IPS-15b (cell line): ENCODE measurements at regions not wholly inside any gene's neighbourhood (a gene's known extent, or its start where the extent isn't known, plus 50 kb on each side); places are given as distances from the start of the nearest gene placed in this dataset.
"Not testable (repeated sequence)": the region's sequence is repeated elsewhere in the genome, so short reads cannot be mapped to it uniquely, and the experiment has no call there.

Source experiments
- H3K27me3 ChIP-seq: one replicate; pipeline ENCODE4 v1.6.1; 2013; ENCODE audit warnings: low read length; ENCODE audit not compliant: control insufficient read depth, insufficient read depth
- H3K36me3 ChIP-seq: one replicate; pipeline ENCODE4 v1.6.1; 2013; ENCODE audit warnings: low read length; ENCODE audit not compliant: control insufficient read depth, insufficient read depth
- H3K4me1 ChIP-seq: one replicate; pipeline ENCODE4 v1.6.1; 2013; ENCODE audit warnings: mild to moderate bottlenecking, low read length; ENCODE audit not compliant: control insufficient read depth, insufficient read depth
- H3K4me3 ChIP-seq: one replicate; pipeline ENCODE4 v1.5.1; 2013; ENCODE audit warnings: low read depth, low read length
- H3K9ac ChIP-seq: one replicate; pipeline ENCODE4 v1.6.1; 2013; ENCODE audit warnings: low read depth, mild to moderate bottlenecking, low read length
- H3K9me3 ChIP-seq: one replicate; pipeline ENCODE4 v1.6.1; 2013; ENCODE audit warnings: mild to moderate bottlenecking, low read length; ENCODE audit not compliant: control insufficient read depth, insufficient read depth

- H3K27me3 ChIP-seq: no peaks in the 10 kb centered on the region
- no peaks in the 10 kb centered on the region for H3K4me1 ChIP-seq
- no peaks in the 10 kb centered on the region for H3K36me3 ChIP-seq
- no peak overlapping the region for H3K4me3 ChIP-seq
- H3K9ac ChIP-seq: no peak overlapping the region
- no peaks in the 10 kb centered on the region for H3K9me3 ChIP-seq
Observed at GRCh38 chr10:8661886-8662285, 607.4 kb downstream of the GATA3 start.

- Histone ChIP-seq H3K27me3 (no peaks in the 10 kb centered on the region), H3K4me1 (no peaks in the 10 kb centered on the region), H3K4me3 (no peak overlapping the region), H3K9ac (no peak overlapping the region), H3K9me3 (peaks cover 3% of the 10 kb centered on the region), H3K36me3 (no peaks in the 10 kb centered on the region)
Observed at GRCh38 chr10:8663131-8663530, 608.6 kb downstream of the GATA3 start.

- Histone ChIP-seq H3K4me3 (no peak overlapping the region), H3K36me3 (no peaks in the 10 kb centered on the region), H3K9ac (no peak overlapping the region), H3K27me3 (no peaks in the 10 kb centered on the region), H3K9me3 (peaks cover 3% of the 10 kb centered on the region), H3K4me1 (no peaks in the 10 kb centered on the region)
Observed at GRCh38 chr10:8665322-8665721, 610.8 kb downstream of the GATA3 start.

GRCh38 chr10:8670461-8670860, 616.0 kb downstream of the GATA3 start:
- Histone ChIP-seq H3K9me3 (peaks cover 3% of the 10 kb centered on the region), H3K4me3 (no peak overlapping the region), H3K9ac (no peak overlapping the region), H3K27me3 (no peaks in the 10 kb centered on the region), H3K4me1 (no peaks in the 10 kb centered on the region), H3K36me3 (no peaks in the 10 kb centered on the region)

GRCh38 chr10:8674230-8674629, 619.7 kb downstream of the GATA3 start:
- H3K4me3 ChIP-seq: no peak overlapping the region
- no peaks in the 10 kb centered on the region for H3K4me1 ChIP-seq
- no peaks in the 10 kb centered on the region for H3K9me3 ChIP-seq
- H3K36me3 ChIP-seq: no peaks in the 10 kb centered on the region
- no peak overlapping the region for H3K9ac ChIP-seq
- no peaks in the 10 kb centered on the region for H3K27me3 ChIP-seq

- H3K9me3 ChIP-seq: no peaks in the 10 kb centered on the region
- no peaks in the 10 kb centered on the region for H3K4me1 ChIP-seq
- no peak overlapping the region for H3K9ac ChIP-seq
- no peaks in the 10 kb centered on the region for H3K36me3 ChIP-seq
- H3K27me3 ChIP-seq: no peaks in the 10 kb centered on the region
- H3K4me3 ChIP-seq: no peak overlapping the region
Observed at GRCh38 chr10:8677642-8678041, 623.2 kb downstream of the GATA3 start.

- not testable (repeated sequence) for H3K36me3 ChIP-seq, H3K4me3 ChIP-seq
Observed at GRCh38 chr10:8684916-8685315, 630.4 kb downstream of the GATA3 start.

GRCh38 chr10:8688881-8689280, 634.4 kb downstream of the GATA3 start:
- H3K9me3 ChIP-seq: no peaks in the 10 kb centered on the region
- no peak overlapping the region for H3K4me3 ChIP-seq
- no peaks in the 10 kb centered on the region for H3K27me3 ChIP-seq
- no peak overlapping the region for H3K9ac ChIP-seq
- H3K4me1 ChIP-seq: no peaks in the 10 kb centered on the region
- no peaks in the 10 kb centered on the region for H3K36me3 ChIP-seq

More at GRCh38 chr10:8684916-8685315, 630.4 kb downstream of the GATA3 start:
- H3K4me1 ChIP-seq, H3K9me3 ChIP-seq, H3K27me3 ChIP-seq, H3K9ac ChIP-seq: not testable (repeated sequence)

- Histone ChIP-seq H3K4me3 (no peak overlapping the region), H3K4me1 (no peaks in the 10 kb centered on the region), H3K27me3 (no peaks in the 10 kb centered on the region), H3K36me3 (no peaks in the 10 kb centered on the region), H3K9ac (no peak overlapping the region), H3K9me3 (no peaks in the 10 kb centered on the region)
Observed at GRCh38 chr10:8691498-8692017, 637.1 kb downstream of the GATA3 start.

GRCh38 chr10:8693635-8694034, 639.1 kb downstream of the GATA3 start:
- not testable (repeated sequence) for H3K4me3 ChIP-seq, H3K9ac ChIP-seq, H3K4me1 ChIP-seq, H3K36me3 ChIP-seq, H3K9me3 ChIP-seq, H3K27me3 ChIP-seq

- no peak overlapping the region for H3K9ac ChIP-seq
- H3K27me3 ChIP-seq: no peaks in the 10 kb centered on the region
- peaks cover 4% of the 10 kb centered on the region for H3K4me1 ChIP-seq
- no peaks in the 10 kb centered on the region for H3K36me3 ChIP-seq
- no peak overlapping the region for H3K4me3 ChIP-seq
- no peaks in the 10 kb centered on the region for H3K9me3 ChIP-seq
Observed at GRCh38 chr10:8696746-8697145, 642.3 kb downstream of the GATA3 start.

GRCh38 chr10:8700689-8701088, 646.2 kb downstream of the GATA3 start:
- no peak overlapping the region for H3K9ac ChIP-seq
- H3K4me1 ChIP-seq: peaks cover 14% of the 10 kb centered on the region
- H3K27me3 ChIP-seq: no peaks in the 10 kb centered on the region
- no peaks in the 10 kb centered on the region for H3K9me3 ChIP-seq
- no peaks in the 10 kb centered on the region for H3K36me3 ChIP-seq
- H3K4me3 ChIP-seq: no peak overlapping the region

GRCh38 chr10:8702181-8702580, 647.7 kb downstream of the GATA3 start:
- H3K36me3 ChIP-seq: no peaks in the 10 kb centered on the region
- H3K9me3 ChIP-seq: no peaks in the 10 kb centered on the region
- H3K4me3 ChIP-seq: no peak overlapping the region
- H3K27me3 ChIP-seq: no peaks in the 10 kb centered on the region
- H3K4me1 ChIP-seq: peaks cover 14% of the 10 kb centered on the region
- H3K9ac ChIP-seq: no peak overlapping the region
